ENCODE measurements at regions not wholly inside any gene's neighbourhood (a gene's known extent, or its start where the extent isn't known, plus 50 kb on each side); places are given as distances from the start of the nearest gene placed in this dataset.

DNA sequence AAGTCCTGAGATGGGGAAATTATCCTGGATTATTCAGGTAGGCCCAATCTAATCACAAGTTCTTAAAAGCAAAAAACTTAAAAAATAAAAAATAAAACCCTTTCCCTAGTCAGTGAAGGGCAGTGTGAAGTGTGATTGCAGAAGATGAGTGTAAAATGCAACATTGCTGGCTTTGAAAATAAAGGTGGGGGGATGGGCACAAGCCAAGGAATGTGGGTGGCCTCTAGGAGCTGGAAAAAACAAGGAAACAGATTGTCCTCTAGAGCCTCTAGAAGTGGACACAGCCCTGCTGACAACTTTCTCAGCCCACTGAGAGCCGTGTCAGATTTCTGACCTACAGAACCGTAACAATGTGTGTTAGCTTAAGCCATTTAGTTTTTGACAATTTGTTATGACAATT lies 184.3 kb upstream of the HNRNPA3 start:
- intact Hi-C loops (cut with DNase I), result no loop called here
- Histone ChIP-seq H3K9me3 (ENCODE audit: control insufficient read depth in 2 of 3, insufficient read depth in 1 of 3, low read length in 3 of 3) (no peaks in the 10 kb centered on the region), H3K9ac (ENCODE audit: low read length in 3 of 3) (no peak overlapping the region), H3K4me1 (ENCODE audit: control insufficient read depth in 2 of 3, insufficient read depth in 2 of 3, low read depth in 1 of 3, low read length in 3 of 3) (no peaks in the 10 kb centered on the region), H3K4me3 (ENCODE audit: low read length in 3 of 3) (no peak overlapping the region), H3K27me3 (ENCODE audit: control insufficient read depth, insufficient read depth, low read length) (no peaks in the 10 kb centered on the region), H3K36me3 (ENCODE audit: control insufficient read depth in 2 of 3, insufficient read depth in 3 of 3, low read length in 3 of 3) (no peaks in the 10 kb centered on the region), H3K27ac (ENCODE audit: low read depth in 2 of 2, low read length in 2 of 2) (no peak overlapping the region)
- TF ChIP-seq, protein P1, sequence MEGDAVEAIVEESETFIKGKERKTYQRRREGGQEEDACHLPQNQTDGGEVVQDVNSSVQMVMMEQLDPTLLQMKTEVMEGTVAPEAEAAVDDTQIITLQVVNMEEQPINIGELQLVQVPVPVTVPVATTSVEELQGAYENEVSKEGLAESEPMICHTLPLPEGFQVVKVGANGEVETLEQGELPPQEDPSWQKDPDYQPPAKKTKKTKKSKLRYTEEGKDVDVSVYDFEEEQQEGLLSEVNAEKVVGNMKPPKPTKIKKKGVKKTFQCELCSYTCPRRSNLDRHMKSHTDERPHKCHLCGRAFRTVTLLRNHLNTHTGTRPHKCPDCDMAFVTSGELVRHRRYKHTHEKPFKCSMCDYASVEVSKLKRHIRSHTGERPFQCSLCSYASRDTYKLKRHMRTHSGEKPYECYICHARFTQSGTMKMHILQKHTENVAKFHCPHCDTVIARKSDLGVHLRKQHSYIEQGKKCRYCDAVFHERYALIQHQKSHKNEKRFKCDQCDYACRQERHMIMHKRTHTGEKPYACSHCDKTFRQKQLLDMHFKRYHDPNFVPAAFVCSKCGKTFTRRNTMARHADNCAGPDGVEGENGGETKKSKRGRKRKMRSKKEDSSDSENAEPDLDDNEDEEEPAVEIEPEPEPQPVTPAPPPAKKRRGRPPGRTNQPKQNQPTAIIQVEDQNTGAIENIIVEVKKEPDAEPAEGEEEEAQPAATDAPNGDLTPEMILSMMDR (IDR thresholded peaks at IDR 0.05; ENCODE audit: borderline replicate concordance, extremely low read depth, insufficient read depth), result no peak
- DNase-seq (no peak), FAIRE-seq (no peak)

DNA sequence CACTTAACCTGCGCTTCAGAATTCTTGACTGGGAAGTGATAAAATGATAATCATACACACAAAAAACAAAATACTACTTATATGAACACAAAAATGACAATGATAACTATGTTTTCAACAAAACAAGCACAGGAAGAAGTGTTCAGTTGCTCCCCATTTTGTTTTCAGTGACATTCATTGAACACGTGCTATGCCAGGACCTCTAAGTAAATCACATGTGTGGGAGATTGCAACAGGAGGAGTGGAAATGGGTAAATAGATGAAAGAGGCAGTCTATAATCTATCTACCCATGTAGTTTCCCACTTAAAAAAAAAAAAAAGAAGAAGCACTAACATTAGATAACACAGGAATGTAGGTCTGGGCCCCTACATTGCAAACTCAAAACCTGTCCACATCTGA lies 183.5 kb upstream of the HNRNPA3 start:
- Histone ChIP-seq H3K27ac (ENCODE audit: low read depth in 2 of 2, low read length in 2 of 2) (no peak overlapping the region), H3K4me3 (ENCODE audit: low read length in 3 of 3) (no peak overlapping the region), H3K4me1 (ENCODE audit: control insufficient read depth in 2 of 3, insufficient read depth in 2 of 3, low read depth in 1 of 3, low read length in 3 of 3) (no peaks in the 10 kb centered on the region), H3K9ac (ENCODE audit: low read length in 3 of 3) (no peak overlapping the region), H3K9me3 (ENCODE audit: control insufficient read depth in 2 of 3, insufficient read depth in 1 of 3, low read length in 3 of 3) (no peaks in the 10 kb centered on the region), H3K27me3 (ENCODE audit: control insufficient read depth, insufficient read depth, low read length) (no peaks in the 10 kb centered on the region), H3K36me3 (ENCODE audit: control insufficient read depth in 2 of 3, insufficient read depth in 3 of 3, low read length in 3 of 3) (no peaks in the 10 kb centered on the region)
- intact Hi-C loops (cut with DNase I), result no loop called here
- TF ChIP-seq, protein P1 (IDR thresholded peaks at IDR 0.05; ENCODE audit: borderline replicate concordance, extremely low read depth, insufficient read depth), result no peak
- DNase-seq, result no peak
- FAIRE-seq, result no peak

DNA sequence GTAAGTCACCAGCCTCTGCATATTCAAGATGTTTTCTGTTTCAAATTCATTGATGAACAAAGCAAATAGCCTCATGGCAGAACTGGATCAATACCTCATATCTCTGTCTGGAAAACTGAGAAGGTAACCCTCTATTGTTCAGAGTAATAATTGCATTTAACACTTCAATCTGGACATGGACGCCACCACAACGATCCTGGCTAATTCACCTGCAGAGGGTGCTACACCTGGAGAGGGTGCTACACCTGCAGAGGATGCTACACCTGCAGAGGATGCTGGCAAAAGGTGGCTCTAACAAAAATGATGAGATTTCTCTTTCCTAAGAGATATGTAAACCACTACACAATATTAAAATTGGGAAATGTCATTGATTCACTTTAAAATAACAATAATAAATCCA lies 183.1 kb upstream of the HNRNPA3 start:
- Histone ChIP-seq H3K27me3 (ENCODE audit: control insufficient read depth, insufficient read depth, low read length) (no peaks in the 10 kb centered on the region), H3K4me3 (ENCODE audit: low read length in 3 of 3) (no peak overlapping the region), H3K9me3 (ENCODE audit: control insufficient read depth in 2 of 3, insufficient read depth in 1 of 3, low read length in 3 of 3) (no peaks in the 10 kb centered on the region), H3K27ac (ENCODE audit: low read depth in 2 of 2, low read length in 2 of 2) (no peak overlapping the region), H3K36me3 (ENCODE audit: control insufficient read depth in 2 of 3, insufficient read depth in 3 of 3, low read length in 3 of 3) (no peaks in the 10 kb centered on the region), H3K4me1 (ENCODE audit: control insufficient read depth in 2 of 3, insufficient read depth in 2 of 3, low read depth in 1 of 3, low read length in 3 of 3) (no peaks in the 10 kb centered on the region), H3K9ac (ENCODE audit: low read length in 3 of 3) (no peak overlapping the region)
- intact Hi-C loops (cut with DNase I), result no loop called here
- TF ChIP-seq, protein P1 (IDR thresholded peaks at IDR 0.05; ENCODE audit: borderline replicate concordance, extremely low read depth, insufficient read depth), result no peak
- no peak for DNase-seq
- FAIRE-seq, result no peak

DNA sequence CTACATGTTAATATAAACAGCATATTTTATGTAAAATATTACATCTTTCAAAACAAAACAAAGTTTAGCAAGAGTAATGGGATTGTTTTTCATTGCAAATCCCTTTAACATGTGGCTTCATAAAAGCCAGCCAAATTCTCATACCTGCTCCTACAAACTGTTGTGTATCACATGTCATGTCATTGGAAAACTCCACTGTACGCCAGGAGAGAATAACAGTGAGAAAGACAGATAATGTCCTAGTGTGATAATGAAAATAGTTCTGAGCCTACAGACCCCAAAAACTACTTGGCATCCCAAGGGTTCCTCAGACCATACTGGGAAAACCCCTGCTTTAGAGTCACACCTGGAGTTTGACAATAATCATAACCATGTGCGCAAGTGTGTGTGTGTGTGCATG lies 182.7 kb upstream of the HNRNPA3 start:
- intact Hi-C loops (cut with DNase I), result no loop called here
- H3K4me1 ChIP-seq (ENCODE audit: control insufficient read depth in 2 of 3, insufficient read depth in 2 of 3, low read depth in 1 of 3, low read length in 3 of 3), result no peaks in the 10 kb centered on the region
- H3K9me3 ChIP-seq (ENCODE audit: control insufficient read depth in 2 of 3, insufficient read depth in 1 of 3, low read length in 3 of 3), result no peaks in the 10 kb centered on the region
- no peak overlapping the region for H3K27ac ChIP-seq (ENCODE audit: low read depth in 2 of 2, low read length in 2 of 2)
- H3K4me3 ChIP-seq (ENCODE audit: low read length in 3 of 3), result no peak overlapping the region
- no peaks in the 10 kb centered on the region for H3K27me3 ChIP-seq (ENCODE audit: control insufficient read depth, insufficient read depth, low read length)
- H3K36me3 ChIP-seq (ENCODE audit: control insufficient read depth in 2 of 3, insufficient read depth in 3 of 3, low read length in 3 of 3), result no peaks in the 10 kb centered on the region
- TF ChIP-seq, protein P1 (IDR thresholded peaks at IDR 0.05; ENCODE audit: borderline replicate concordance, extremely low read depth, insufficient read depth), result no peak
- no peak overlapping the region for H3K9ac ChIP-seq (ENCODE audit: low read length in 3 of 3)
- no peak for FAIRE-seq
- DNase-seq, result no peak
